ENCODE measurements at regions not wholly inside any gene's neighbourhood (a gene's known extent, or its start where the extent isn't known, plus 50 kb on each side); places are given as distances from the start of the nearest gene placed in this dataset.
A peak's percentile ranks its signal among the peaks of the same experiment; 100 is the strongest.

- DNase-seq, result no peak
Observed at GRCh38 chr7:16084370-16084769, 337.0 kb downstream of the CRPPA start.

GRCh38 chr7:16083931-16084330 lies 337.4 kb downstream of the CRPPA start:
- no peak overlapping the region for H3K4me3 ChIP-seq (ENCODE audit: low read depth, low read length)
- DNase-seq, result no peak
- no peaks in the 10 kb centered on the region for H3K36me3 ChIP-seq
- no peak overlapping the region for H3K27ac ChIP-seq
- no peaks in the 10 kb centered on the region for H3K9me3 ChIP-seq (ENCODE audit: severe bottlenecking)
- no peaks in the 10 kb centered on the region for H3K27me3 ChIP-seq (ENCODE audit: insufficient read depth, low read depth, severe bottlenecking)
- no peak for TF ChIP-seq CTCF (IDR thresholded peaks at IDR 0.05; ENCODE audit: low read depth, low read length)

More at GRCh38 chr7:16084370-16084769, 337.0 kb downstream of the CRPPA start:
- Histone ChIP-seq H3K27ac (no peak overlapping the region), H3K27me3 (ENCODE audit: insufficient read depth, low read depth, severe bottlenecking) (no peaks in the 10 kb centered on the region), H3K9me3 (ENCODE audit: severe bottlenecking) (no peaks in the 10 kb centered on the region), H3K4me3 (ENCODE audit: low read depth, low read length) (no peak overlapping the region), H3K36me3 (no peaks in the 10 kb centered on the region)
- TF ChIP-seq CTCF (IDR thresholded peaks at IDR 0.05; ENCODE audit: low read depth, low read length), result no peak

- Histone ChIP-seq H3K9me3 (ENCODE audit: severe bottlenecking) (no peaks in the 10 kb centered on the region), H3K36me3 (no peaks in the 10 kb centered on the region), H3K27ac (no peak overlapping the region), H3K4me3 (ENCODE audit: low read depth, low read length) (no peak overlapping the region), H3K27me3 (ENCODE audit: insufficient read depth, low read depth, severe bottlenecking) (no peaks in the 10 kb centered on the region)
- no peak for DNase-seq
- no peak for TF ChIP-seq CTCF (IDR thresholded peaks at IDR 0.05; ENCODE audit: low read depth, low read length)
Observed at GRCh38 chr7:16080131-16080530, 341.2 kb downstream of the CRPPA start.

GRCh38 chr7:16079723-16080122 lies 341.6 kb downstream of the CRPPA start:
- Histone ChIP-seq H3K27ac (no peak overlapping the region), H3K4me3 (ENCODE audit: low read depth, low read length) (no peak overlapping the region), H3K36me3 (no peaks in the 10 kb centered on the region), H3K9me3 (ENCODE audit: severe bottlenecking) (no peaks in the 10 kb centered on the region), H3K27me3 (ENCODE audit: insufficient read depth, low read depth, severe bottlenecking) (no peaks in the 10 kb centered on the region)
- no peak for DNase-seq
- TF ChIP-seq CTCF (IDR thresholded peaks at IDR 0.05; ENCODE audit: low read depth, low read length), result no peak

GRCh38 chr7:16078076-16078952 lies 343.0 kb downstream of the CRPPA start:
- no peak overlapping the region for H3K4me3 ChIP-seq (ENCODE audit: low read depth, low read length)
- H3K27ac ChIP-seq, result no peak overlapping the region
- no peaks in the 10 kb centered on the region for H3K27me3 ChIP-seq (ENCODE audit: insufficient read depth, low read depth, severe bottlenecking)
- H3K9me3 ChIP-seq (ENCODE audit: severe bottlenecking), result no peaks in the 10 kb centered on the region
- H3K36me3 ChIP-seq, result no peaks in the 10 kb centered on the region
- peak; percentile 61 for TF ChIP-seq CTCF (IDR thresholded peaks at IDR 0.05; ENCODE audit: low read depth, low read length)
- peak; percentile 38 for DNase-seq

All from WERI-Rb-1 (cell line).